Parathyroid adenoma (tissue), 2 donors: ENCODE measurements at regions not wholly inside any gene's neighbourhood (a gene's known extent, or its start where the extent isn't known, plus 50 kb on each side); places are given as distances from the start of the nearest gene placed in this dataset.
"Not testable (repeated sequence)": the region's sequence is repeated elsewhere in the genome, so short reads cannot be mapped to it uniquely, and the experiment has no call there.

ENCODE experiments used
- H2AFZ ChIP-seq: fragments of 300-600 bp; sonication (generic); one replicate; pipeline ENCODE4 v1.7.0; 2017; ENCODE audit warnings: antibody characterized with exemption, mild to moderate bottlenecking
- H3K27ac ChIP-seq: fragments of 300-600 bp; sonication (generic); one replicate; pipeline ENCODE4 v1.7.0; 2017
- H3K27me3 ChIP-seq: fragments of 300-600 bp; sonication (generic); one replicate; pipeline ENCODE4 v1.7.0; 2017; ENCODE audit warnings: low read length; ENCODE audit not compliant: control insufficient read depth, insufficient read depth
- H3K36me3 ChIP-seq: fragments of 300-600 bp; sonication (generic); one replicate; pipeline ENCODE4 v1.7.0; 2017; ENCODE audit warnings: low read length; ENCODE audit not compliant: control insufficient read depth, insufficient read depth
- H3K4me1 ChIP-seq: fragments of 300-600 bp; sonication (generic); one replicate; pipeline ENCODE4 v1.7.0; 2017; ENCODE audit warnings: control low read depth
- H3K4me2 ChIP-seq: fragments of 300-600 bp; sonication (generic); one replicate; pipeline ENCODE4 v1.7.0; 2017; ENCODE audit warnings: low read length
- H3K4me3 ChIP-seq: fragments of 300-600 bp; sonication (generic); one replicate; pipeline ENCODE4 v1.7.0; 2017; ENCODE audit warnings: low read depth, low read length
- H3K79me2 ChIP-seq: fragments of 300-600 bp; sonication (generic); one replicate; pipeline ENCODE4 v1.7.0; 2017; ENCODE audit warnings: control low read depth
- H3K9ac ChIP-seq: fragments of 300-600 bp; sonication (generic); one replicate; pipeline ENCODE4 v1.7.0; 2017; ENCODE audit warnings: mild to moderate bottlenecking
- H3K9me3 ChIP-seq: fragments of 300-600 bp; sonication (generic); one replicate; pipeline ENCODE4 v1.7.0; 2017; ENCODE audit warnings: low read length; ENCODE audit not compliant: control insufficient read depth
- TF ChIP-seq, protein P1 (sequence below): fragments of 300-600 bp; sonication (generic); IDR thresholded peaks from one replicate; pipeline ENCODE4 v1.7.0; 2017; ENCODE audit warnings: antibody characterized with exemption, mild to moderate bottlenecking
- donor health status: primary hyperparathyroidism.

DNA sequence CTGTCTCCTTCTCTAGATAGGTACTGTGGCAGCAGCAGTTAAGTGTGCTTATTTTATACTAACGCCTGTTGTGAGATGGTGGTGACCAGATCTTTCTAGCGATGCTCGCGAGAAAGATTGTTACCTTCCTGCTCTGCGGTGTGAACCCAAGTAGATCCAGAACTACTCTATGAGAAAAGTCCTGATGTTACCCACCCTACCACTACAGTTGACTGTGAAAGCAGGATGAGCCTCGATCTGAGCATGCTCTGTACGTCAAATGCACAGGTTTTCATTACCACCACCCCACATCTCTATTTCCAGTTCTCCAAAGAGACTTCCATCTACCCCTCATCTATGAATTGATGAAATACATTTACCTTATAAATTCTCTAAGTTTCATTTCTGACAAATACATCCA is 64.6 kb upstream of the KCTD7 start:
- TF ChIP-seq, protein P1, sequence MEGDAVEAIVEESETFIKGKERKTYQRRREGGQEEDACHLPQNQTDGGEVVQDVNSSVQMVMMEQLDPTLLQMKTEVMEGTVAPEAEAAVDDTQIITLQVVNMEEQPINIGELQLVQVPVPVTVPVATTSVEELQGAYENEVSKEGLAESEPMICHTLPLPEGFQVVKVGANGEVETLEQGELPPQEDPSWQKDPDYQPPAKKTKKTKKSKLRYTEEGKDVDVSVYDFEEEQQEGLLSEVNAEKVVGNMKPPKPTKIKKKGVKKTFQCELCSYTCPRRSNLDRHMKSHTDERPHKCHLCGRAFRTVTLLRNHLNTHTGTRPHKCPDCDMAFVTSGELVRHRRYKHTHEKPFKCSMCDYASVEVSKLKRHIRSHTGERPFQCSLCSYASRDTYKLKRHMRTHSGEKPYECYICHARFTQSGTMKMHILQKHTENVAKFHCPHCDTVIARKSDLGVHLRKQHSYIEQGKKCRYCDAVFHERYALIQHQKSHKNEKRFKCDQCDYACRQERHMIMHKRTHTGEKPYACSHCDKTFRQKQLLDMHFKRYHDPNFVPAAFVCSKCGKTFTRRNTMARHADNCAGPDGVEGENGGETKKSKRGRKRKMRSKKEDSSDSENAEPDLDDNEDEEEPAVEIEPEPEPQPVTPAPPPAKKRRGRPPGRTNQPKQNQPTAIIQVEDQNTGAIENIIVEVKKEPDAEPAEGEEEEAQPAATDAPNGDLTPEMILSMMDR = no peak
- H3K4me2 ChIP-seq = no peak overlapping the region
- H2AFZ ChIP-seq = no peak overlapping the region
- no peaks in the 10 kb centered on the region for H3K36me3 ChIP-seq
- H3K9ac ChIP-seq = no peak overlapping the region
- peaks cover 16% of the 10 kb centered on the region for H3K4me1 ChIP-seq
- H3K79me2 ChIP-seq = peaks cover 34% of the 10 kb centered on the region
- no peaks in the 10 kb centered on the region for H3K9me3 ChIP-seq
- H3K27me3 ChIP-seq = no peaks in the 10 kb centered on the region
- no peak overlapping the region for H3K4me3 ChIP-seq
- no peak overlapping the region for H3K27ac ChIP-seq

DNA sequence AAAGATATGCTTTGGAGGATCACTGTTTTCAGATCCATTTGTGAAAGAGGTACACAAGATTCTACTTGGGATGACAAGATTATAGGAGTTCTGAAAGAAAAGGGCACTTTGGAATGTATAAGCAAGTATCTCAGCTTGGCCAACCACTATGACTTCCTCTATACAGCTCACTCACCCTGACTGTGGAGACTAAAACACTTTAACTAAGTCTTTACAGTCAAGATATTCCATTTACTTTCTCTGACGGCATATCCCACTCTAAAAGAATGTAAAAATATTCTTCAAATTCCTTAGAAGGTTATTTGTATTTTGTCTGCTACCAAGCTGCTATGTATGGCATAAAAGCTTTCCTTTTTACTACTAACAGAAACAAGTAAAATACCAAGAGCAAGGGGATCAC is 58.5 kb upstream of the KCTD7 start:
- not testable (repeated sequence) for H3K27ac ChIP-seq, H3K9ac ChIP-seq, H3K27me3 ChIP-seq, H3K4me3 ChIP-seq, H2AFZ ChIP-seq, H3K4me2 ChIP-seq, H3K9me3 ChIP-seq, H3K36me3 ChIP-seq
- Histone ChIP-seq H3K4me1 (peaks cover 16% of the 10 kb centered on the region), H3K79me2 (peaks cover 28% of the 10 kb centered on the region)

DNA sequence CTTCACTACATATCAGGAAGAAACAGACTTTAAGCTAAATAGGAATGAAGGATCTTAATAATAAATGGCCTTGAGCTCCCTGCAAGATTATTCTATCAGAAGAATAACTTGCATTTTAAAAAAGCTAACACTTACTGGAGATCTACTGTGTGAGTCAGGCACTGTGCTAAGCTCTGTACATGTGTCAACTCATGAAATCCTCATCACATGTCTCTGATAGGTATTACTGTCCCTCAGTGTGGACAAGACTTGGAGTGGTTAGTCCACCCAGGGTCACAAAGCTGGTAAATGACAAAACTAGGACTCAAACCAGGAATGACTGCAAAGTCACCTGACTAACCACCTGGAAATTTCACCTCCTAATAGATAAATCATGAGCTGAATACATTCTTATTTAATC is 57.1 kb upstream of the KCTD7 start:
- Histone ChIP-seq H3K27ac (no peak overlapping the region), H3K4me3 (no peak overlapping the region), H3K9ac (no peak overlapping the region), H2AFZ (no peak overlapping the region), H3K4me2 (no peak overlapping the region), H3K27me3 (no peaks in the 10 kb centered on the region), H3K79me2 (peaks cover 33% of the 10 kb centered on the region), H3K4me1 (peaks cover 13% of the 10 kb centered on the region), H3K36me3 (no peaks in the 10 kb centered on the region), H3K9me3 (no peaks in the 10 kb centered on the region)
- TF ChIP-seq, protein P1 = no peak

DNA sequence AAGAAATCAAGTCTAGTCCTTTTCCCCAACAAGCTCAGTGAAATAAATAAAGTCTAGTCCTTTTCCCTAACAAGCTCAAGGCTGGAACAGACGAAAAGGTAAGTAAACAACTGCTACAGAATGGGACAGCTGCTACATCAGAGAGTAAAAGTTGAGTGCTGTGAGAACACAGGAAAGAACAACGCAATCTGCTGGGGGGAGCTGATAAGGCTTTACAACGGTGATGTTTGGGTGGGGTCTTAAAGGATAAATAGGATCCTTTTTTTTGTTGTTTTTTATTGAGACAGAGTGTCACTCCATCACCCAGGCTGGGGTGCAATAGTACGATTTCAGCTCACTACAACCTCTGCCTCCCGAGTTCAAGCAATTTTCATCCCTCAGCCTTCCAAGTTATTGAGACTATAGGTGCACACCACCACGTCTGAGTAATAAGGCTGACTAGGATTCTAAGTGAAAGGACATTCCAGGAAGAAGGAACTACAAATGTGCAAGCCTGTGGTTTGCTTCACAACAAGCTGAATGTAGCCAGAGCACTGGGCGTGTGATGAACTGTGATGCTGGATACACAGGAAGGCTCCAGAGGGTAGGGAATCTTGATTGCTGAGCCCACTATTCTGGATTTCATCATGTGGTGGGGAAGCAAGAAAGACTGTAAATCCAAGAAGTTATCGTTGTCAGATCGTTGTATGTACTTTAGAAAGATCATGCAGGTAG is 54.7 kb upstream of the KCTD7 start:
- not testable (repeated sequence) for H3K9ac ChIP-seq, H3K4me2 ChIP-seq, H3K36me3 ChIP-seq

DNA sequence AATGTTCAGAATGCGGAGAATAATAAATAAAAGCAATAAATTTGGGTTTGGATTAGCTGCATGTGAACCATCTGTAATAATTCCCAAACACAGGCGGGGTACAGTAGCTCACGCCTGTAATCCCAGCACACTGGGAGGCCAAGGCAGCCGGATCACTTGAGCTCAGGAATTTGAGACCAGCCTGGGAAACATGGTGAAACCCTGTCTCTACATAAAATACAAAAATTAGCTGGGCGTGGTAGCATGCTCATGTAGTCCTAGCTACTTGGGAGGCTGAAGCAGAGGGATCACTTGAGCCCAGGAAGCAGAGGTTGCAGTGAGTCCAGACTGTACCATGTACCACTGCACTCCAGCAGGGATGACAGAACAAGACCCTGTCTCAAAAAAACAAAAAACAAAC is 53.9 kb upstream of the KCTD7 start:
- not testable (repeated sequence) for H3K4me1 ChIP-seq

More for the DNA sequence above, 54.7 kb upstream of the KCTD7 start:
- H3K4me3 ChIP-seq, H2AFZ ChIP-seq, H3K4me1 ChIP-seq, H3K9me3 ChIP-seq, H3K27me3 ChIP-seq, H3K27ac ChIP-seq: not testable (repeated sequence)
- peaks cover 40% of the 10 kb centered on the region for H3K79me2 ChIP-seq

DNA sequence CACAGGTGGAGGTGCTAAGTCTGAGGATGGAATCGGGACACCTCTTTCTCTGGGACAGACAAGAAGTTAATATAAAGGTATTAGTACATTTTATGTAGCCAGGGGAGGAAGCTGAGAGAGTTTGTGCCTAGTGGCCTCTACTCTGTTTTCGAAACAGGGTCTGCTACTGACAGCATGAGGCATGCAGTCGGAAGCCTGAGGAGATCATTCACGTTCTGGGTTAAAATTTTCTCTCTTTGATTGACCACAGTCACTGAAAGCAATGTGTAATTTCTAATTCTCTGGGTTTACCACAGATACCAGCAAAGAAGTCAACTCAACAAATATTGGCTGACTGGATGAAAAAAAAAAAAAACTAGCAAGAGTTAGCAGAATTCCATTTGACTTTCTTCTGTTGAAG is 53.3 kb upstream of the KCTD7 start:
- Histone ChIP-seq H3K4me3 (no peak overlapping the region), H3K9me3 (no peaks in the 10 kb centered on the region), H3K36me3 (no peaks in the 10 kb centered on the region), H3K27me3 (no peaks in the 10 kb centered on the region), H3K9ac (no peak overlapping the region), H3K79me2 (peaks cover 42% of the 10 kb centered on the region), H2AFZ (no peak overlapping the region), H3K27ac (no peak overlapping the region), H3K4me1 (peaks cover 4% of the 10 kb centered on the region), H3K4me2 (no peak overlapping the region)
- TF ChIP-seq, protein P1 = no peak

More for the DNA sequence above, 53.9 kb upstream of the KCTD7 start:
- not testable (repeated sequence) for H3K27me3 ChIP-seq, H3K9me3 ChIP-seq, H3K4me2 ChIP-seq, H2AFZ ChIP-seq, H3K27ac ChIP-seq, H3K9ac ChIP-seq, H3K36me3 ChIP-seq, H3K4me3 ChIP-seq
- peaks cover 40% of the 10 kb centered on the region for H3K79me2 ChIP-seq
